H1 (cell line): ENCODE measurements at regions not wholly inside any gene's neighbourhood (a gene's known extent, or its start where the extent isn't known, plus 50 kb on each side); places are given as distances from the start of the nearest gene placed in this dataset.

ENCODE experiments used
- CHD2 ChIP-seq: IDR thresholded peaks from 2 replicates; pipeline ENCODE4 v1.6.1; 2012; ENCODE audit warnings: low read length, improper control_type of control experiment
- EP300 ChIP-seq, 2 experiments: IDR thresholded peaks; 1 replicate in 1 of 2; 2 replicates in 1 of 2; pipeline ENCODE4 v1.6.1; 2011 to 2012; ENCODE audit warnings: low read depth in 2 of 2, low read length in 2 of 2, mild to moderate bottlenecking in 2 of 2, borderline replicate concordance in 1 of 2, inconsistent platforms in 1 of 2, moderate library complexity in 1 of 2

DNA sequence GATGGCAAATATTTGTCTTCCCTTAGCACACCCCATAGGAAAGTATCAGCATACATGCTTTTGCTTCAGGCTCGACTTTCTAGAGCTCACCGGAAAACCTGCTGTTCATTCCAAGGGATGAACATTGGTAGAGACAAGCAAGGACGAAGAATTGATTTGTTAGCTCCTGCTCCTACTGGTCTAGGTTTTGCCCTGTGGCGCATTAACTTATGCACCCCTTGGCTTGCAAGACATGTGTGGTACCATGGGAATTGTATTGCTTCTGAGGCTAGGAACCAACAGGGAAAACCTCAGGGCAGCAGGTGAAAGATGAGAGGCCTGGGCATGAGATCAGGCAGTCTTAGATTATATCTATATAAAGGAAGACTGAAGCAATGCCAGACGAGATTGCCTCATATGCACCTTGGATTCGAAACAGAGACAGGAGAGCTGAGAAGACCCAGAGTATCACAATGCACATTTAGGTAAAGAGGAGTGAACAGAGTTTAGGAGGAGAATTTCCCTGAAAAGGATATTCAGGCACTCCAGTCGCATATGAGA is 771.2 kb upstream of the B3GALT2 start (continued):
- no peak for TF ChIP-seq EP300 (IDR thresholded peaks at IDR 0.05; ENCODE audit: borderline replicate concordance in 1 of 2, low read depth in 2 of 2, low read length in 2 of 2)
- TF ChIP-seq CHD2: no peak
